Keratinocyte (primary cell): ENCODE measurements at regions not wholly inside any gene's neighbourhood (a gene's known extent, or its start where the extent isn't known, plus 50 kb on each side); places are given as distances from the start of the nearest gene placed in this dataset.

Source experiments
- DNase-seq: peaks from one replicate; pipeline ENCODE4 v3.0.0-alpha.2; 2011; ENCODE audit warnings: low read depth, missing footprints, low spot score
- FAIRE-seq: peaks from 2 replicates; lab custom pipeline; 2011; peaks lifted over from hg19 to GRCh38; lab: Jason Lieb, UNC
- H2AFZ ChIP-seq: 2 replicates; pipeline ENCODE4 v1.6.0; 2012; ENCODE audit warnings: low read length, control low read depth, inconsistent platforms; ENCODE audit not compliant: control insufficient read depth
- H3K27ac ChIP-seq: 2 replicates; pipeline ENCODE4 v1.5.1; 2011; ENCODE audit warnings: low read length; ENCODE audit not compliant: control insufficient read depth, insufficient read depth
- H3K27me3 ChIP-seq: 3 replicates; pipeline ENCODE4 v1.6.0; 2011; ENCODE audit warnings: low read length; ENCODE audit not compliant: control insufficient read depth, insufficient read depth; ENCODE audit errors: extremely low read depth
- H3K36me3 ChIP-seq, 2 experiments: 2 replicates in 1 of 2; 3 replicates in 1 of 2; pipeline ENCODE4 v1.5.1; 2011; ENCODE audit warnings: low read length in 2 of 2, mild to moderate bottlenecking in 1 of 2; ENCODE audit not compliant: control insufficient read depth in 2 of 2, insufficient read depth in 2 of 2; ENCODE audit errors: extremely low read depth in 1 of 2
- H3K4me1 ChIP-seq: 3 replicates; pipeline ENCODE4 v1.5.1; 2011; ENCODE audit warnings: low read length; ENCODE audit not compliant: control insufficient read depth, insufficient read depth; ENCODE audit errors: extremely low read depth
- H3K4me2 ChIP-seq: 3 replicates; pipeline ENCODE4 v1.6.0; 2011; ENCODE audit warnings: low read depth, low read length; ENCODE audit not compliant: control insufficient read depth, insufficient read depth; ENCODE audit errors: extremely low read depth
- H3K4me3 ChIP-seq, 3 experiments: fragments of 200-600 bp in 1 of 3; sonication (generic) in 1 of 3; 2 replicates in 2 of 3; 3 replicates in 1 of 3; pipeline ENCODE4 v1.5.1; 2011 to 2016; ENCODE audit warnings: low read length in 3 of 3, mild to moderate bottlenecking in 3 of 3, control low read depth in 2 of 3, inconsistent platforms in 1 of 3, low read depth in 1 of 3, mixed read lengths in 1 of 3, mixed run types in 1 of 3, moderate library complexity in 1 of 3; ENCODE audit not compliant: control insufficient read depth in 2 of 3, insufficient read depth in 2 of 3; ENCODE audit errors: extremely low read depth in 1 of 3
- H3K79me2 ChIP-seq: 2 replicates; pipeline ENCODE4 v1.6.0; 2012; ENCODE audit warnings: low read length; ENCODE audit not compliant: control insufficient read depth, insufficient read depth
- H3K9ac ChIP-seq: 3 replicates; pipeline ENCODE4 v1.6.0; 2011; ENCODE audit warnings: low read length; ENCODE audit not compliant: control insufficient read depth, insufficient read depth; ENCODE audit errors: extremely low read depth
- H3K9me1 ChIP-seq: 3 replicates; pipeline ENCODE4 v1.6.0; 2011; ENCODE audit warnings: low read length; ENCODE audit not compliant: control insufficient read depth, insufficient read depth; ENCODE audit errors: extremely low read depth
- H3K9me3 ChIP-seq: 2 replicates; pipeline ENCODE4 v1.5.1; 2012; ENCODE audit warnings: low read depth, low read length; ENCODE audit not compliant: control insufficient read depth
- H4K20me1 ChIP-seq: 3 replicates; pipeline ENCODE4 v1.6.0; 2011; ENCODE audit warnings: low read length; ENCODE audit not compliant: control insufficient read depth, insufficient read depth; ENCODE audit errors: extremely low read depth
- CTCF ChIP-seq, 3 experiments: IDR thresholded peaks in 1 of 3; conservative IDR thresholded peaks in 1 of 3; optimal IDR thresholded peaks in 1 of 3; 2 replicates in 2 of 3; 3 replicates in 1 of 3; pipeline versions ENCODE3 to v1.5.1; 2011; ENCODE audit warnings: low read length in 3 of 3, mild to moderate bottlenecking in 3 of 3, moderate library complexity in 2 of 3, control low read depth in 1 of 3, inconsistent platforms in 1 of 3; ENCODE audit not compliant: insufficient read depth in 2 of 3; ENCODE audit errors: extremely low read depth in 1 of 3
- EZH2 ChIP-seq: IDR thresholded peaks from one replicate; pipeline ENCODE4 v1.6.1; 2012; ENCODE audit warnings: inconsistent platforms, mild to moderate bottlenecking, low read length, moderate library complexity
- dilution Hi-C: fragments of 300-500 bp; cut with MboI; formaldehyde crosslinking; loops from one replicate; pipeline ENCODE4 v1.7.0; 2020; ENCODE audit warnings: low sequenced_read_pairs; ENCODE audit not compliant: extremely low pct_ligation_motif_present

DNA sequence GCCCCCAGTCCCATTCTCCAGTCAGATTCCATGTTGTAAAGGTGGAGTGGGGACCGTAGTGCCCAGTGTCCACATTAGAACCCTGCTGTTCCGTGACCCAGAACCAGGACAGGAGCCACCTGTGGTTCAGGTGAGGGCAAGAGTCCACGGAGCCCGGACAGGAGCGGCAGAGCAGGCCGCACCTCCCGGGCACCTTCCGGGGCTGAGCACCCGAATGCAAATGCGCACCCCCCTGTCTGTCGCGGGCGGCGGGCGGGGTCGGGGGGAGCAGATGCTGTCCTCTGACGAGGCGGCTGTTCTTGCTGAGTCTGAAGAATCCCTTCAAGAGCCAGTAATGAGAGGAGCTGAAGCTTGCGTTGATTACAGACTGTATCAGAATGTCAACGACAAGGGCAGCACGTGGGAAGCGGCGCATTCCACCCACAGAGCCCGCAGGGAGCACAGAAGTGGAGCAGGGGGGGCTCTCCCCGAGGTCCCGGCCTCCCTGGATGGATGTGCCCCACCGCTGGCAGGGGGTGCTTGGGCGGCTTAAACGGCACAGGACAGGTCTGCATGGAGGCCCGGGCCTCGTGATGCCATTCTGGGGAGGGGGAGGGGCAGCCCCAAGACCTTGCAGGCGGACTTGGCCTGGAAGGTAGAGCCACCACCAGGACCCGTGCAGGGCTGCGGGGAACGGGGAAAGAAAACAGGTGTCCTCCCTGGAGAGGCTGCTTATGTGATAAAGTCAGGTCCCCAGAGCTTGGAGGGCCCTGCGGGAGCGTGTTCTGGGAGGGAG is 407.5 kb upstream of the RNF32 start:
- no peak overlapping the region for H3K9ac ChIP-seq
- no peaks in the 10 kb centered on the region for H4K20me1 ChIP-seq
- no peak overlapping the region for H3K4me3 ChIP-seq
- dilution Hi-C loops = no loop called here
- no peak overlapping the region for H3K27ac ChIP-seq
- TF ChIP-seq EZH2 (no peak), CTCF (optimal IDR thresholded peaks at IDR 0.05 in 1 of 3, IDR thresholded peaks at IDR 0.05 in 1 of 3, conservative IDR thresholded peaks at IDR 0.05 in 1 of 3; ENCODE audit: extremely low read depth in 1 of 3, insufficient read depth in 2 of 3, low read length in 3 of 3) (no peak)
- H3K9me3 ChIP-seq = peaks cover 9% of the 10 kb centered on the region
- no peaks in the 10 kb centered on the region for H3K79me2 ChIP-seq
- no peaks in the 10 kb centered on the region for H3K9me1 ChIP-seq
- H3K4me1 ChIP-seq = no peaks in the 10 kb centered on the region
- DNase-seq = no peak
- H3K27me3 ChIP-seq = no peaks in the 10 kb centered on the region
- no peak overlapping the region for H3K4me2 ChIP-seq
- no peak for FAIRE-seq
- no peak overlapping the region for H2AFZ ChIP-seq
- no peaks in the 10 kb centered on the region for H3K36me3 ChIP-seq

DNA sequence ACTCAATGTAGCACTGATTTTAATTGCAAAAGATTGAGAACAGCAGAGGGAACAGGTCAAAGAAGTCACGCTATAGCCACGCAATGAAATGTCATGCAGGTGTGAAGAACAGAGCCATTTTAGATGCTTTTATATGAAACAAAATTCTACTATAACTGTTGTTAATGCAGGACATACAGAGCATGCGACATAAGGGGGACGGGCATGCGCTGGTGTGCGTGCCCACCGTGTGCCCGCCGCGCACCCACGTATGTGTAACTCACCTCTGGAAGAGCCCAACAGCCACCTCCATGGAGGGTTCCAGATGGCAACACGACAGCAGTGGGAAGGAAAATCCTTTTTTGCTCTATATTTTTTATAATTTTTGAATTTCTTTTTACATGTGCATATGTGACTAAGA is 410.0 kb upstream of the RNF32 start:
- Histone ChIP-seq H3K9me1 (no peaks in the 10 kb centered on the region), H4K20me1 (no peaks in the 10 kb centered on the region), H3K79me2 (no peaks in the 10 kb centered on the region), H2AFZ (no peak overlapping the region), H3K4me3 (no peak overlapping the region), H3K27me3 (no peaks in the 10 kb centered on the region), H3K27ac (no peak overlapping the region), H3K9ac (no peak overlapping the region), H3K9me3 (no peaks in the 10 kb centered on the region), H3K36me3 (no peaks in the 10 kb centered on the region), H3K4me2 (no peak overlapping the region), H3K4me1 (no peaks in the 10 kb centered on the region)
- dilution Hi-C loops = no loop called here
- no peak for DNase-seq
- TF ChIP-seq CTCF (optimal IDR thresholded peaks at IDR 0.05 in 1 of 3, IDR thresholded peaks at IDR 0.05 in 1 of 3, conservative IDR thresholded peaks at IDR 0.05 in 1 of 3; ENCODE audit: extremely low read depth in 1 of 3, insufficient read depth in 2 of 3, low read length in 3 of 3) = no peak
- no peak for TF ChIP-seq EZH2
- FAIRE-seq = no peak
